Daoy (cell line): ENCODE measurements at regions not wholly inside any gene's neighbourhood (a gene's known extent, or its start where the extent isn't known, plus 50 kb on each side); places are given as distances from the start of the nearest gene placed in this dataset.

Experiments
- DNase-seq: peaks from one replicate; pipeline ENCODE4 v3.0.0-alpha.2; 2015; ENCODE audit warnings: low read depth

DNA sequence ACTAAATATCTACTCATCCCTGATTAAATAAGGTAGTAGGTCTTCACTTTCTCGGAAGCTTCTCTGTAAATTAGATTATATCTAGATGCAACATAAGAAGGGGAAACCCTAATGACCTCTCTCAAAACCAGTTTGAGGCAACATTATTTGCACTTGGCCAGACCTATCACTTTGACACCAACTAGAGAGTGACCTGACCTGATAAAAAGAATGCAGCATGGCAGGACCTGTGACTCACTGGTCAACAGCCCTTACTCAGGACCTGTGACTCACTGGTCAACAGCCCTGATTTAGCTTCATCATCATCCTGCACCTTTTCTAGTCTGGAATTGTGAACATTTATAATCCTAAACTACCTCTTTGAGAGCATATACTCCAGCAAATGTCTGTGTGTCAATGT lies 1957.7 kb upstream of the CELF4 start:
- DNase-seq = no peak

DNA sequence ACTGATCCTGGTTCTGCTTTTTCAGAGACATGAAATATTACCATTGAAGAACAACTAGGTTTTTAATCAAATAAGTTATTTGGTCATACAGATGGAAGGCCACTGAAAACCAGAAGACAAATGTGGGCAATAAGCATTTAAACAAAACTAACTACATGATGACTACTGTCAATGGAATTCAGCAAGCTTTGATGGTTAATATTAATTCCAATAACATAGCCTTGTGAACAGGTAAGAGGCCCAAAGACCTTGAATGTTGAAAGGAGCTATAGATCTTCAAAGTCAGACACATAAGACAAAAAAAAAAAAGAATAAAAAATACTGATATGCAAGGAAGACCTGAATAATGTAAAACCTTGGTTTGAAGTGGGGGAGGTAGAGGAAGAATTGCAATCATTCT lies 1955.6 kb upstream of the CELF4 start:
- no peak for DNase-seq

DNA sequence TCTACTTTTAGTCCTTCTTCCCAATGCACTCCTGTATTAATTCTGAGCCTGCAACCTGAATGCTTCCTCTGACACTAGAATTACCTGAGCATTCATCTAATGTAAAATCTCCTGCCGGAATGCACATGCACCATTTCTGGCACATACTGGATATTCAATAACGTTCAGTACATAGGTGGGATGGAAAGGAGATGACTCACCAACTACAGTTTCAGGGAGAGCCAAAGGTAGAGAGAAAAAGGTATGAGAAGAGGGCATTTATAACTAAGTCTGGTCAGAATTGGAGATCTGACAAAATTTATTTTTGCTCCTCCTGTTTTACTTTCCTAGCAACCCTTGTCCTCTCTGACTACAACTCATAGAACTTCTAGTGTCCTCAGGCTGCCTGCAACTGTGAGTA lies 1954.1 kb upstream of the CELF4 start:
- no peak for DNase-seq

DNA sequence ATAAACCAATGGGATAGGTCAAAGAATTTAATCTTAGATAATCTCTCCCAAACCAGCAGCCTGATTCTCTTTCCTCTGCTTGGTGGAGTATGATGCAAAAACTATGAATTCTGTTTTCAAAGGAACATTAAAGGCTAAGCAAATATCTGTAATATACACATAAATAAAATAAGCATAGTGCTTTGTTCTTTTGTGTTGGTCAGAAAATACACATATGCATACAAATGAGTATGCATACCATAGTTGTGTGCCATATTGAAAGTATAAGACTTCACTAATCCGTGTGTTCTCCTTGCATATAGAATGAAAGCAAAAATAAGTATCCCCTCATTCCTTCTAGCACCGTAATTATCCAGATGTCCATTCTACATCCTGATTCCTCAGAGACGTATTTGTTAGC lies 1949.7 kb upstream of the CELF4 start:
- DNase-seq = no peak

DNA sequence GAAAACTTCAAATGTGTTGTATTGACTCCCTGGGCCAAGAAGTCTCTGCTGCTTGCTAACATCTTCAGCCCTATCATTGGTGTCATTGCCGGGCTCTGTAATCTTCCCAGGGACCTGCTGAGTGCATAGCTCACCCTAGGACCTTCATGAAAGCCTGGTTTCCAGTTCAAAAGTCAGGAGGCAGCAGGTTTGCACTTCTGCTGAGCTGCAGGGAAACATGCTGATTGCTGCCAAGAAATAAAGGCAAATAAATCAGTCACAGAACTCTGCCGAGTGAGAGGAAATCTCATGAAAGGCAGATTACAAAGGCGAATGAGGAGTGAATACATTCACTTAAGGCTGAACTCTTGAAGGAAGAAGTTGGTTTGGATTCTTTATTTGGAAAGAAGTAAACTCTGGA lies 1947.6 kb upstream of the CELF4 start:
- DNase-seq = no peak

DNA sequence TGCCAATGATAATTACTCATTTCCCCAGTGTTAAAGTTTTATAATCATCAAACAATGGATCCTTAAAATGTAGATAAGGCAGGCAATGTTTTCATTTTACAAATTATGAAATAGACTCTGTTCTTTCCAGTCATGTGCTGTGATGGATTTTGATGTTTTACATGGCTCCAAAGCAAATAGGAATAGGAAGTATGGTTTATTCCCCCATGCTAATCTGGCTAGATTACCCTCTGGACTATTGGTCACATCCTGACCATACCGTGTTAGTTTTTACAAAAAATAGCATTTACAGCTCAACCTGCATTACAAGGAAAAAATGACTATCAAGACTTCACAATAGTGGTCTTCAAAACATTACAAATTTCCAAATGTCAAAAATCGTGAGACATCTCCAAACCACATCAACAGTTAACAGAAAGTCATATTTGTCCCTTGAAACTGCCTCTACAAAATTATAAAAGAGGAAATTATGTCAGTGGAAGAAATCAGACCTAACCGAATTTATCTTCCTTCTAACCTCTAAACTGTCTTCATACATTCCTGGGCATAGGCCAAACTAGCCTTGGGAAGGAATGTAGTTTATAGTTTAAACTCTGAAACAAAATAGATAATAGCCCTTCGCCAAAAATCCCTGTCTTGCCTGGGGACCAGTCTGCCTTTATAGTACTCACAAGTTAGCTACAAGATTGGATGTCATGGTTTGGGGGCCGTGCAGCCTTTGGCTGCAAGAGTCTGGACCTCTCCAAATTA lies 1941.2 kb upstream of the CELF4 start:
- DNase-seq = no peak

DNA sequence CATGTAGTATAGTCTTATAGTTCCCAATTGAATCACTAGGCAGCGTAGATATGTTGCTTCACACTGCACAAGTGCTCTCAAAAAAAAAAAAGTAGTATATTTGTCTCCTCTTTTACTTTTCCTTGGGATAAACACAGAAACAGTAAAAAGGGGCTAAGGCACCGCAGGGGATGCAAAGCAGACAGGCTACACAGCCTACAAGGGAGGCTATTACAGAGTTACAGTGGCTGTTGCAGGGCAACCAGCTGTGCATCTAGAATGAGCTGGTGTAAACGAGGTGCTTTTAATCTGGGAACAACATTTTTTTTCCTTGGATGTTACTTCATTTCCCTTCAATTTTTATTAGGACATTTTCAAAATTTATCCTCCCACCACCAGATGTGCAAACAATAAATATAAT lies 1934.7 kb upstream of the CELF4 start:
- DNase-seq = no peak

DNA sequence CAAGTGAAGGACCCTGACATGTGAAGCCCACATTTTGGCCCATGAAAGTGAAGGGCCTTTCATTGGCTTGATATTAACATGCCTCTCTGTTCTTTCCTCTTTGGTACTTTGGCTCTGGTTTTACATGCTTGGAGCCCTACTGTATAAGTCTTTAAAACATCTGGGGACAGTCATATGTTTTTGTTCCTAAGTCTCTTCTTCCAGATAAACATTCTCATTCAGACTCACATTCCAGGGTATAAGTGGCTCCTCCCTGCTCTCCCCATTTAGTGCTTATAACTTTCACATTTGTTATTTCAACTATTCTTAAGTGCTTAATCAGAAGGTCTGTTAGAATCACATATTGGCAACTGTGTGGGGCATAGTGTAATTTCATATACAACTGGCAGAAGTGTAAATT lies 1932.2 kb upstream of the CELF4 start:
- DNase-seq = no peak

DNA sequence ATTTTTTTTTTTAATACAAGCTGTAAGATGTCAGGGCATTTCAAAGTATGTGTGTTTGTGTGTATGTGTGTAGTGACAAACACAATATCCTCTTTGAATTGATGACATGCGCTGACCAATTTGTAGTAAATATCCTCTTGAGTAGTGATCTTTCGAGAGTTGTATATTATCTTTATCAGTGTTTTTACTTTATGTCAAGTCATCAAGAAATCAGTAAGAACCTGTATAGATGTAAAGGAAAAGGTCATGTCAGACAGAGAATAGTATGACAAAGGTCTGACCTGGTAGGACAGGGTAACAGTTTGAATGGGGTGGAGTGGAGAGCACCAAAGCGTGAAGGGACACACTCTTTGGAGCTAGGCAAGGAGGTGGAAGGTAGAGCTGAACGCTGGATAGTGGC lies 1931.4 kb upstream of the CELF4 start:
- DNase-seq = no peak

DNA sequence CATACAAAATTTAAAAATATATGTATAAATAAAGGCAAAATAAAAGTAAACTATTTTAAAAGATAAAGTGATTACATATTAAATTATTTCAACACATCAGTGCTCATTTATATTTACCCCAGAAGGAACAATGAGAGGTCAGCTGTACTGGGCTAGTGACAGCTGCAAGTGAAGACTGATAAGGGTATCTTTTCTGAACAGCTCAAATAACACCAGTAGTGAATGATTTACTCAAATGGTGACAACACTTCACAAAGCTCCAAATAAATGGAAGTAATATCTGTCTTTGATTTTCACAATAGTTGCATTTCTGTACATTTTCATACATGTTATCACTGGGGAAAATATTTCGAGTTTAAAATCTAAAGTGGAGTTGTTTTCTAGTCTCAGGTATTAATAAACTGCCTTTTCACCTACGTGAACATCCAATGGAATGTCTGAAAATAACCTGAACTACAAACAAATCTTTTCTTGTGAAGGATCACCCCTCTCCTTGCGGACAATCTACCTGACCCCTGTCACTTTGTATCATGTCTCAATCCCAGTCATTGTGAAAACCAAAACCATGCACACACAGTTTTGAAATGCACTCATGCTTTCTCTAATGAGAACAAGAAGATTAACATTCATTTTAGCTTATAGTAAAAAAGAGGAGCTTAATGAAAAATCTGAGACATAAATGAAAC lies 1928.8 kb upstream of the CELF4 start:
- DNase-seq = no peak

DNA sequence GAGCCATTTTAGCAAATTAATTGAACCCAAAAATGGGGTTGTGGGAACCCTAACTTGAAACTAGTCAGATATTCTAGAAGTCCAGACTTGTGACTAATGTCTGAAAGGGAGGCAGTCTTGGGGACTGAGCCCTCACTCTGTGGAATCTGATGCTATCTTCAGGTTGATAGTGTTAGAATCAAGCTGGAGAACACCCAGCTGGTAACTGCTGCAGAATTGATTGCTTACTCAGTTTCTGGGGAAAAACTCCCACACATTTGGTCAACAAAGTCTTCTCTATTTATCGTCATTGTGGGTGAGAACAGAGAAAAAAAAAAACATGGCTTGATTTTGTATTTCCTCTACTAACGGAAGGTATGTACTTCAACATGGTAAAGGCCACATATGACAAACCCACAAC lies 1925.8 kb upstream of the CELF4 start:
- no peak for DNase-seq

DNA sequence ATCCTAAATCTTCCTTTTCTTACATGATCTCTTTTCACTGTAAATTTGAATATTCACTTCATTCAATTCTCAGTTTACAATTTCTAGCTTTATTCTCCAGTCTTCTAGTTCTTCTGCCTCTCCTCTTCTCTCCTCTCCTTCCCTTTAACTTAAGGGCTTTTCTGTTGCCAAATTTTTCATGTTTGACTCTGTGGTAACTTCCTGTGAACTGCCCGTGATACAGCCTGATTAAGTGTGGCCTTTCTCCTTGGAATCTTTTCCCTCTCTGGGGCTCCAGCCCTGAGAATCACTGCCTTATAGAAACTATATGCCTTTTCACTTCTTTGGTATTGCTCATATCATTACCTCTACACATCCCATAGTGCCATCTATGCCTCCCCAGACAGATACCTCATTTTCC lies 1923.8 kb upstream of the CELF4 start:
- DNase-seq = no peak

DNA sequence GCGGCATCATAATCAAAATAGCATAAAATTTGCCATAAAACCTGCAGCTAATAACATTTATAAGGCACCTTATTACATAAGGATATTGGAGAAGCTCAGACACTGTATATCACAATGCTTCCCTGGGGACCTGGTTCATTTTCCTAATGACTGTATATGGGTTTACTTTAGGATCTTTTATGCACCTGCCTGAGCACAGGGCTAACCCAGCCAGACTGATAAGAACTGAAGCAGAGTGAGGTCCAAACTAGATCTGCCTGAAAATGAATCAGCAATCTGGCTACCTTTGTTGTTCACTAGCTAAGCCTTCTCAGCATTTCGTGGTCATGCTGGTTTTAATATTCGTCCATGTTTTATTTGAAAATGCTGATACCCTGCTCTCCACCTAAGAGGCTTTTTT lies 1922.3 kb upstream of the CELF4 start:
- DNase-seq = no peak

DNA sequence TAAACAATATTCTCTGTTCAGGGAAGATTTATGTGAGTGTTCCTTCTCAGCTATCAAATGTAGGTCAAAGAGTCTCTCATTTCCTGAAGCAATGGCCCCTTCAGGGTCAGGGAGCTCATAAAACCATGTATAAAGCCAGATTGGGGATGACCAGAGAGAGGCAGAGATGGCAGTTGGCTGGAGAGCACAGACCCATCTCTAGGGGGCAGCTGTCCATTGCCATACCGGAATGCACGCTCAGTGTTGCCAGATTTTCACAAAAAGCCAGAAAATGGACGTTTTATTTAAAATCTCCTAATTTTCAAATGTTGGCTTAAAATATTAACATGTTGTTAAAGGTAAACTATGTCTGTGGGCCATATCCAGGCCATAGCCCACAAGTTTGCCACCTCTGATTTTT lies 1920.7 kb upstream of the CELF4 start:
- DNase-seq = no peak

DNA sequence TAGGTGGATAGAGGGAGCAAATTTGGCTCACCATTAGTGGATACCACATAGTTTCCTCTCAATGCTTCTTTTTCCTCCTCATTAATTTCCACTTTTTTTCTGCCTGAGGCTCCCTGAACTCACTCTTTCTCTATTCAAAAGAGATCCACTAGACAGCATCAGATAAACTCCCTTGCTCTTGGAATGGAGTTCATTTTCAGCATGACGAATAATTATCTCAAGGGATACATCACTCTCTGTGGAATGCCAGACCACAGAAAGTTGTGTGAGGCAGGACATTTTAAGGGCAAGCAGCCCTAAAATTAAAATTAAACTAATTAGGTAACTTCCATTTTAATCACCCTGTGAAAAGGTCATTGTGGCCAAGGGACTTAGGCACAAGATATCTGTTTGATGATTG lies 1920.1 kb upstream of the CELF4 start:
- no peak for DNase-seq

DNA sequence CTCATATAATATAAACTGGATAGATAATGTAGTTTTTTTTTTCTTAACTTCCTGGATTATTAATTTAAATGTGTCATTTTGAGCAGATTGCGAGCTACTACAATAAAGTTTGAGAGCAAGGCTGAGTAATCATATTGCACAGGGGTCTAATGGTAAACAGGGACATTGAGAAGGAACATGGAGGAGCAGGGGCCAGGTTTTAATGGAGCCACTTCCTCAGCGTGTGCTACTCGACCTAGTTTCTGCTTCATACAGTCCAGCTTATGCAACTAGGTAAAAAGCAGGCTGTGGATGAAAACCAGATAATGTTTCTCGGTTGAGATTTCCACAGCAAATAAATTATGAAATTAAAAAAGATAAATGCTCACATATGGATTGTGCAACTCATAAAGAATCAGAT lies 1915.7 kb upstream of the CELF4 start:
- no peak for DNase-seq

DNA sequence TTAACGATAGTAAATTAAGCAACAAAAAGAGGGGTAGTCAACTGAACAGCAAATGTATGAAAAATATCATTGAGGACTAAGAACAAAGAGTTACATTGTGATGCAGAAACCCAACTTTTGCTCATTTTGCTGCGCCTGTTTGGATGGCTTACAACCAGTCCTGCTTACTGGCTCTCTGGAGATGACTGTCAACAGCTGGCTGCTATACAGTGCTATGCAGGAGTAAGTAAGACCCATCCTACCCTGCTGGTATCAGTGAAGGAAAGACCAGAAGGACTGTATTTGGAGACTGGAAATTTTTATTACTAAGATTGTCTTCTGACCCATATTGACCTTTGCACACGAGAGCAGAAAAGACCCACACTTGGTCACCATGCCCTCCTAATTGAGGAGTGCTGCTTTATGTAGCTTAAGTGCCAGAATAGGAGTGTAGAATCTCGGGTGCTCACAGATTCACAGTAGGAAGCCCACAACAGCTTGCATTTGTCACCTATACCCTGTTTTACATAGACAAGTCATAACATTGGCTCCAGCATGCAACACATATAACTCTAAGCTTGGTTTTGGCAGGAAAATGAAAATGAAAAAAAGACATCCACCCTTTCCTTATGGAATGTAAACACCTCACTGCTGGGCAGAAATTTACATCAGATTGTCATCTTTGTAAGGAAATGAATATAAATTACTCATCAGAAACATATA lies 1915.0 kb upstream of the CELF4 start:
- DNase-seq = no peak

DNA sequence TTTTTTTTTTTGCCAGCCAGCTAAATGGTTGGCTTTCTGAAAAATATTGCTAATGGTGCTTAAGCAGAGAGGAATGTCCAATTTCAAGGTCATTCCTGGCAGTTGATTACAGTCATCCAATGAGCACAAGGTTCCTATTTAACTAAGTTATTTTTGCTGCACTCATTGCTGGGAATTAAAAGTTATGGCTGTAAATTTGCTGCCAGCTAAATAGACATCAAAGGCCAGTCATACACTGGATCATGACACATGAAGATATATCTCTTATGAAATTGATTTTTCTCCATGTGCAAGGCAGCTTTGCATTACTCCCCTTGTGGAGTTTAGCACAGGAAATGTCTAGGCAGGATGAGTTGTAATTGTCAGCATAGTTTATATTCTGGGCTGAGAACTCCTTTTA lies 1898.4 kb upstream of the CELF4 start:
- DNase-seq = no peak

DNA sequence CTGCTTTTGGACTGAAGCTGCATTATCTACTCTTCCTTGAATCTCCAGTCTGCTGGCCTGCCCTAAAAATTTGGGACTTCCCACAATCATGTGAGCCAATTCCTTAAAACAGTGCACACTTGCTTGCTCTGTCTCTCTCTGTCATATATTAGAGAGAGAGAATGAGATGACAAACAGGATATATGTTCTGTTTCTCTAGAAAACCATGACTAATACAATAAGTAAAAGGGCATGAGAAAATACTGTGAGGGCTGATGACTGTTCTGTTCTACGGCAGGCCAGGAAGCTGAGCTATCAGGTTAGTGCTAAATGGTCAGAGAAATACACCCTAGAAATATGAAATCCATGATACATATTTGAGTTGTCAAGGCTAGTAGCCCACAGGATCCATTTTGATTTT lies 1896.8 kb upstream of the CELF4 start:
- DNase-seq = no peak

DNA sequence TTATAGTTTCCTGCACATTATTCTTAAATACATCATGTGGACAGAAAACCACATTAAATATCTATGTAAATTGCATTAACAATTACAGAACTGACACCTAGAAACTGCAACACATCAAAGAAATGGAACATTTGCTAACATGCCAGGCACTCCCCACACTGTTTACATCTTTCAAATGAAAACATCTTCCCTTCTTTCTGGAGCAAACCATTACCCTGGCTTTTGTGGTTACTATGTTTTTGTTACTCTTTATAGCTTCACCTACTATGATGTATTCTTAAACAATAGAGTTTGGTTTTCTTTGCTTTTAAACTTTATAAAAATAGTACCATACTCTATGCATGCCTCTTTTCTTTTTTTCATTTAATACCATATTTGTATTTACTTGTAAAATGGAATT lies 1894.5 kb upstream of the CELF4 start:
- no peak for DNase-seq

DNA sequence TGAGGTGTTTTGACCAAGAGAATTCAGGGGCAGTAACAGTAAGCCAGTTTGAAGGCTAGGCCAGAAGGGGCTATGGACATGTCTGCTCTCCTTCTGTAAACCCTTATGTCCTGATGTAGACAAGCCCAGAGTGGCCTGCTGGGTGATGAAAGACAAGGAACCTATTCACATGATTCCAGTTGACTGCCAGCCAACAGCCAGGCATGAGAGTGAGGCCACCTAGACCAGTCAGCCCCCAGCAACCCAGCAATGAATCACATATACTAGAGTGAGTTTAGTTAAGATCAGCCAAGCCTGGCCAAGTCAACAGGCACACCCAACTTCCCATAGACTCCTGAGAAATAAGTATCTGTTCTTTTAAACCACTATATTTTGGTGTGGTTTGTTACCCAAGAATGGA lies 1889.7 kb upstream of the CELF4 start:
- no peak for DNase-seq

DNA sequence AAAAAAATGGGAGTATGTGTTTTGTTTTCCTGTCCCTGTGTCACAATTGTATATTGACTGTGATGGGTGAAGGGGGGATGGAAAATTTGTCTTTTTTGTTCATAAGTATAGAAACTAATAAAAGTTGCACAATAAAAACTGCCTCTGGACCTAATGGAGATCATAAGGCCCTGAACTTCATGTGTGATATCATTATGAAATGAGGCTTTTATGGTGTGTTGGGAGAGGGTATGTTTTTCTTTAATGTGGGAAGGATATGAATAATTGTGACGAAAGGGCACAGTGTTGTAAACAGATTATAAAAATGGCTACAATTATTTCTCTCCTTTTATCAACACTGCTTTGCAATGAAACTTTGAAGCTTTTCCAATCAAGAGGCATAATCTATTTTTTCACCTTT lies 1889.3 kb upstream of the CELF4 start:
- DNase-seq = no peak

DNA sequence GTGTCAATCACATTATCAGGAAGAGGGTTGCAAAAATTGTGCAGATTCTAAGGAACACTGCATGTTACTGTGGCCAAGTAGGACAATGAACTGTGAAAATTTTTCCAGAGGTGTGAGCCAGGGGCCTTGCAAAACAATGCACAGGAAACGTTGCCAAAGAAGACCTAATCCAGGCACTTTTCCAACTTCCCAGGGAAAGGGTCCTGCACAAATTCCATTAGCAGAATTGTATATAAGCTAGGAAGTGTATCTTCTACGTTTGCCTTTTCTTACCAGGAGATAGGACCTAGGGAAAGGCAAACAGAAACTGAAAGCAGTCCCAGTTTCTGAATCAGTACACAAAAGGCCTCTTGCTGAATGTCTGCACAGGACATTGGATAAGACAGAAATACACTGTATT lies 1888.3 kb upstream of the CELF4 start:
- no peak for DNase-seq
